ENCODE measurements at regions not wholly inside any gene's neighbourhood (a gene's known extent, or its start where the extent isn't known, plus 50 kb on each side); places are given as distances from the start of the nearest gene placed in this dataset.

- TF ChIP-seq POLR2A (IDR thresholded peaks at IDR 0.05; ENCODE audit: low read length) = no peak
- TF ChIP-seq GATA1 (IDR thresholded peaks at IDR 0.05; ENCODE audit: low read depth, low read length) = no peak
Measured at GRCh38 chr7:41287559-41288335, 415.1 kb downstream of the INHBA start.

Measured in erythroblast (primary cell).